ENCODE measurements at regions not wholly inside any gene's neighbourhood (a gene's known extent, or its start where the extent isn't known, plus 50 kb on each side); places are given as distances from the start of the nearest gene placed in this dataset.

- Histone ChIP-seq H4K20me1 (ENCODE audit: insufficient read depth, low read length) (no peaks in the 10 kb centered on the region), H2AK5ac (ENCODE audit: low read depth, low read length) (no peak overlapping the region), H2BK20ac (ENCODE audit: low read depth, low read length) (no peak overlapping the region), H3K9ac (ENCODE audit: low read depth, low read length) (no peak overlapping the region), H3K36me3 (ENCODE audit: control insufficient read depth, insufficient read depth, low read length) (no peaks in the 10 kb centered on the region), H4K8ac (ENCODE audit: low read depth in 2 of 2, low read length in 2 of 2) (no peak overlapping the region), H3K9me3 (ENCODE audit: control insufficient read depth, insufficient read depth, low read length) (peaks cover 8% of the 10 kb centered on the region; the same call in 1 of the 2 replicates), H3K27ac (ENCODE audit: insufficient read depth, low read length) (no peak overlapping the region), H2AK9ac (replicated peaks; ENCODE audit: low read depth, low read length, poor library complexity) (no peak overlapping the region), H4K5ac (ENCODE audit: low read depth, low read length) (no peak overlapping the region), H3K4me2 (ENCODE audit: low read depth, low read length) (no peak overlapping the region), H3K79me1 (ENCODE audit: low read depth in 1 of 2, low read length in 2 of 2) (no peaks in the 10 kb centered on the region), H4K91ac (ENCODE audit: insufficient read depth, low read depth, low read length) (no peak overlapping the region), H3K14ac (replicated peaks; ENCODE audit: low read depth, low read length) (no peak overlapping the region), H3K4ac (ENCODE audit: low read depth, low read length) (no peak overlapping the region), H3K18ac (ENCODE audit: low read depth, low read length) (no peak overlapping the region), H2BK5ac (ENCODE audit: low read depth, low read length, poor library complexity, severe bottlenecking) (no peak overlapping the region), H3K23ac (ENCODE audit: low read depth, low read length) (no peak overlapping the region), H3K56ac (ENCODE audit: extremely low read depth, insufficient read depth, low read length) (no peak overlapping the region), H2BK15ac (ENCODE audit: low read depth, low read length) (no peak overlapping the region), H3K4me3 (ENCODE audit: insufficient read depth, low read depth, low read length) (no peak overlapping the region), H3K4me1 (ENCODE audit: control insufficient read depth, insufficient read depth, low read length) (no peaks in the 10 kb centered on the region), H2BK120ac (ENCODE audit: low read depth, low read length) (no peak overlapping the region), H3K27me3 (ENCODE audit: control insufficient read depth, insufficient read depth, low read length) (no peaks in the 10 kb centered on the region), H3K9me1 (ENCODE audit: insufficient read depth, low read length) (no peaks in the 10 kb centered on the region), H2AFZ (replicated peaks; ENCODE audit: low read length, poor library complexity) (no peak overlapping the region)
- in situ Hi-C loops (cut with MboI; ENCODE audit: low sequenced_read_pairs): no loop called here
- ATAC-seq (ENCODE audit: low read depth) (no peak), DNase-seq (no peak)
- BruUV-seq (replicated peaks): no TSS peak
- TF ChIP-seq RAD21 (IDR thresholded peaks at IDR 0.05; ENCODE audit: low read length): no peak
- TF ChIP-seq RCOR1 (IDR thresholded peaks at IDR 0.05; ENCODE audit: insufficient replicate concordance, low read length): no peak
- no peak for TF ChIP-seq NFE2L2 (IDR thresholded peaks at IDR 0.05; ENCODE audit: low read depth, low read length)
- no peak for TF ChIP-seq MAZ (IDR thresholded peaks at IDR 0.05; ENCODE audit: borderline replicate concordance, low read depth, low read length)
- TF ChIP-seq FOS (IDR thresholded peaks at IDR 0.05; ENCODE audit: low read depth, low read length): no peak
- no peak for TF ChIP-seq CEBPB (IDR thresholded peaks at IDR 0.05; ENCODE audit: low read depth, low read length)
- TF ChIP-seq CTCF (conservative IDR thresholded peaks at IDR 0.05; ENCODE audit: low read depth, low read length): no peak
- TF ChIP-seq RFX5 (IDR thresholded peaks at IDR 0.05; ENCODE audit: low read depth, low read length): no peak
- no peak for TF ChIP-seq ELK1 (IDR thresholded peaks at IDR 0.05; ENCODE audit: borderline replicate concordance, low read depth, low read length)
- TF ChIP-seq MXI1 (IDR thresholded peaks at IDR 0.05; ENCODE audit: borderline replicate concordance, low read depth, low read length): no peak
- TF ChIP-seq SMC3 (IDR thresholded peaks at IDR 0.05; ENCODE audit: low read depth, low read length): no peak
- no peak for TF ChIP-seq CHD1 (IDR thresholded peaks at IDR 0.05; ENCODE audit: low read depth, low read length)
- TF ChIP-seq POLR2A (IDR thresholded peaks at IDR 0.05; ENCODE audit: low read depth, low read length): no peak
- no peak for TF ChIP-seq BHLHE40 (IDR thresholded peaks at IDR 0.05; ENCODE audit: low read depth, low read length)
- no peak for TF ChIP-seq MAFK (IDR thresholded peaks at IDR 0.05; ENCODE audit: low read depth, low read length)
- no peak for TF ChIP-seq USF2 (IDR thresholded peaks at IDR 0.05; ENCODE audit: low read depth, low read length)
- dilution Hi-C loops (cut with HindIII; ENCODE audit: low sequenced_read_pairs, unreplicated experiment): no loop called here
- WGBS, 2 experiments (ENCODE audit: extremely low coverage in 2 of 2, insufficient read length in 1 of 2): 67% methylated on average over 1 of the region's 3 CpGs; no CpG with 5 or more reads in 1 of the 2 experiments
- ChIA-PET CTCF (no interaction called here), POLR2A (ENCODE audit: unreplicated experiment) (no interaction called here)
- intact Hi-C loops (cut with micrococcal nuclease): no loop called here
Measured at GRCh38 chr10:105989995-105990394, 1174.5 kb downstream of the SORCS1 start.
